ENCODE measurements at regions not wholly inside any gene's neighbourhood (a gene's known extent, or its start where the extent isn't known, plus 50 kb on each side); places are given as distances from the start of the nearest gene placed in this dataset.

DNA sequence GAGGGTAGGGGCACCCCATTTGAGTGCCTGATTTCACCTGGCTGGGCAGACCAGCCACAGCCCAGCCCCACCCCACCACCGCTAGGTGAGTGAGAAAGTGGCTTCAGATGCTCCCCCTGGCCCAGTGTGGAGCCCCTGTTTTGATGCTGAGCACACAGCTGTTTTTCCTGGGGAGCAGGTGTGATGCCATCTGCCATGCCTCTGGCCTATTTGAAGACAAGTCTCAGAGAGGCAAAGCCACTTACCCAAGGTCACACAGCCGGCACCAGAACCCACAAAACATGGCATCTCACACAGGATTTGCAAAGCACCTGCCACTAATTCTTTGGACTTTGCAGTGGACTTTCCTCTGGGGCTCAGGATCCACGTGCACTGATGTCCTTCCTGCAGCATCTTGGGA, 131.3 kb downstream of the INHBB start:
- DNase-seq (ENCODE audit: low read depth) = no peak

- no peak for DNase-seq (ENCODE audit: low read depth)
Measured at GRCh38 chr2:120477831-120478481, 132.0 kb downstream of the INHBB start.

DNA sequence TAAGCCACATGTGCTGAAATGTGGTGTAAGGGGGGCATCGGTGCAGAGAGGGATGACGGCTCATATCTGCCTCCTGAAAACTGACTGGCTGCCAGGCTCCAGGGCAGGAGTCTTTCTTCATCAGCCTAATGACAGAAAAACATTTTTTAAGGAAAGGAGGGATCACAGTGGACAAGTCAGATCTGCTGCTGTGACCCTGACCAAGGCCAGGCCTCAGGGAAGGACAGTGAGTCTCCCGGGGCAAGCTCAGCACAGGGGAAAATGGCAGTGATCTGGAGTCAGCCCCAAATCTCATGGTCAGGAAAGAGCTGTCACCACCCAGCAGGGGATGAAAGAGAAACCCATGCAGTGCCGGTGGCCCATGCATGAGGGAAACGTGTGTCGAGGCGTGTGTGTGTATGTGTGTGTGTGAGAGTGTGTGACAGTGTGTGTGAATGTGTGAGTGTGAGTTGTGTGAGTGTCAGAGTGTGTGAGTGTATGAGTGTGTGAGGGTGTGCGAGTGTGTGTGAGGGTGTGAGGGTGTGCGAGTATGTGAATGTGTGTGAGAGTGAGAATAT, 134.5 kb downstream of the INHBB start:
- no peak for DNase-seq (ENCODE audit: low read depth)

GRCh38 chr2:120480903-120481445, 135.0 kb downstream of the INHBB start:
- no peak for DNase-seq (ENCODE audit: low read depth)

GRCh38 chr2:120481446-120482194, 135.7 kb downstream of the INHBB start:
- no peak for DNase-seq (ENCODE audit: low read depth)

DNA sequence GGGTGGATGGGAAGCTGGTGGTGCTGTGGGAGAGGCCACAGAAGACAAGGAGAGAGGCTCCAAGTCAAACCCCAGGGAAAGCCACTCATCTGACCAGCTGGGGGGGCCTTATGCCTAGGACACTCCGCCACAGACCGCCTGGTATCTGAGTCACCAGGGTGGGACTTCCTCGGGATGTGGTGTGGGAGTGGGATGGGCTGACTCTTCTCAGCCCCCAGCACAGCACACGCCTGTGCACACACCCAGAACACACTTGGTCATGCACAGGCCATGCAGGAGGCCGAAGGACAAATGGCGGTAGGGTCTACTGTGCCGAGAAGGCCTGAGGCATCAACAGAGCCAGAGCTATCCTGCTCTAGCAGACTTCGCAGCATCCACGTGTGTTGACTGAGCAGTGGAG, 136.4 kb downstream of the INHBB start:
- no peak for DNase-seq (ENCODE audit: low read depth)

GRCh38 chr2:120483355-120483754, 137.4 kb downstream of the INHBB start:
- DNase-seq (ENCODE audit: low read depth) = no peak

GRCh38 chr2:120485096-120485495, 139.2 kb downstream of the INHBB start:
- no peak for DNase-seq (ENCODE audit: low read depth)

DNA sequence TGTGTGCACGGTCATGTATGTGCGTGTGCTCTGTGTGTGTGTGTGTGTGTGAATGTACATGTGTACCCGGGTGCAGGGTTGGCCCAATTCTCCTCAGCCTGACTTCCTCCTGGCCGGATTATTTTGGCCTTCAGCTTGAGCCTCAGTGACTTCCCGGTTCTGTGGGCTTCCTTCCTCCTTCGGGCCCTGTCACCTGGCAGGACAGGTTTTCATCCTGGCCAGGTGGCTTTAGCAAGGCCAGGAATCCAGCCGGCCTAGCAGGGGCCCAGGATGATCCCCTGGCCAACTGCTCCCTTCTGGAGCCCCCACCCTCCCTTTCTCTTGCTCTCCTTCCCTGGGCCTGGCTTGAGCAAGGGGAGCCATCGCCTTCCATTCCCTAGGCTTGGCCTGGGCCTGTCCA, 140.5 kb downstream of the INHBB start:
- no peak for DNase-seq (ENCODE audit: low read depth)

DNA sequence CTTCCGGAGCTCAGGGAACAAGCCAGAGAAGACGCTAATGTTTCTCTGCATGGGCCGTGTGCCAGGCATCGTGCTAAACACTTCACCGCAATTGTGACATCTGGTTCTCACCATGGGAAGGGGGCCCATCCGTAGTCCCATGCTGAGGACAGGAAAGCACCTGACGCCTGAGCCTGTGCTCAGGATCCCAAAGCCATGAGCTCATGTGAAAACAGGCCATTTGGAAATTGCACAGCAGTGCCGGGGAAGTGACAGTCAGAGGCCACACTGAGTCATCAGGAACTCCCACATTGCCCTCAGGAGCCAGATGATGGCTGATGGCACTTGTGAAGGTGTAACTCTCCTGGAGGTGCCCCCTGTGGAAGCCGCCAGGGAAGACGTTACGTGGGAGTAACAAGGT, 141.0 kb downstream of the INHBB start:
- DNase-seq (ENCODE audit: low read depth) = no peak

- no peak for DNase-seq (ENCODE audit: low read depth)
Measured at GRCh38 chr2:120488531-120488930, 142.6 kb downstream of the INHBB start.

DNA sequence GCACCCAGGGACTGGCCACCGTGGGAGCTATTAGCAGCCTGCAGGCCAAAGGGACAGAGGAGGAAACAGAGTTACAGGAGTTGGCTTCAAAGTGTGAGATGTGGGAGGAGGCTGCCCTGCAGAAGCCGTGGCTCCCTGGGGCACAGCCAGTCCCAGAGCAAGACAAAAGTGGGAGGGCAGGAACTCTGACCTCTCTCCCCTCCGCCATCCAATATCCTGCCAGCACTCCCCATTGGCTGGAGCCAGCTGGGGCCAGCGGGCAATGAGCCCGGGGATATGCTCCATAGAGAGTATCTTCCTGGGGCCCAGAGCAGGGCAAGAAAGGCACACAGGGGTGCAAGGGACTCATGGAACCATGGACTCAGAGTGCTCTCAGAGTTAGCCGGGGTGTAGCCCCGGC, 143.1 kb downstream of the INHBB start:
- no peak for DNase-seq (ENCODE audit: low read depth)

DNA sequence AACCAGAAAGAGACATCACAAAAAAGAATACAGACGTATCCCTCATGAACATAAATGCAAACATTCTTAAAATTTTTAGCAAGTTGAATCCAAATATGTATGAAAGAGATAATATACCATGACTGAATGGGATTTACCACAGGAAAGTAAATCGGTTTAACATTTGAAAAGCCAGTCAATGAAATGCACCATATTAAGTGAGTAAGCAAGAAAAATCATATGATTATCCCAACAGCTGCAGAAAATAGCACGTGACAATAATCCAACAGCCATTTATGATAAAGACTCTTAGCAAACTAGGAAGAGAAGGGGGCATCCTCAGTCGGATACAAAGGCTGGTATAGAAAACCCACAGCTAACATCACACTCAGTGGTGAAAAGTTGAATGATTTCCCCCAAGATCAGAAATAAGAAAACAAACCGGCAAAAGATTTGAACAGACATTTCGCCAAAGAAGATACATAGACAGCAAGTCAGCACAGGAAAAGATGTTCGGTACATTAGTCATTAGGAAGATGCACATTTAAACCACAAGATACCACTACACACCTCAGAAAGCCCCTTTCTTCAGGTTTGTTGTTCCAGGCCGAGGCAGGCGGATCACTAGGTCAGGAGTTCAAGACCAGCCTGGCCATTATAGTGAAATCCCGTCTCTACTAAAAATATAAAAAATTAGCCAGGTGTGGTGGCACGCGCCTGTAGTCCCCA, 144.3 kb downstream of the INHBB start:
- DNase-seq (ENCODE audit: low read depth) = no peak

DNA sequence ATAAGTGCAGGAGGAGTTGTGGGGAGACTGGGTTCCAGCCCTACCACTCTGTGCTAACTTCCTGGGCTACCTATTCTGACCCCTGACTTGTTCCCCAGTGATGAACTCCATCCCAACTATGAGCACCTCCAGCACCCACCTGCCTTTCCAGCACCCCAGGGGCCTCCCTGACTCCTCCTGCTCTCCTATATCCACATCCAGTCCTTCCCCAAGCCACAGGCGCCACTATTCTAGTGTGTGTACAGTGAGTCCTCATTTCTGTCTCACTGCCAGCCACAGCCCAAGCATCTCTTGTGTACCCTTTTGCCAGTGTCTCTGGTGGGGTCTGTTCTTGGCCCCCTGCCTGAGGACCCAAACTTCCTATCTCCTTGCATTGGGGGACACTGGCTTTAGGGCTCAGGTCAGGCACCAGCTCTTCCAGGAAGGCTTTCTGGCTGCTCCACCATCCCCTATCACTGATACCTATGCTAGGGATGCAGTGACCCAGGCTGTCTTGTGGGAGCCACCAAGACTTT, 145.2 kb downstream of the INHBB start:
- no peak for DNase-seq (ENCODE audit: low read depth)

- no peak for DNase-seq (ENCODE audit: low read depth)
Measured at GRCh38 chr2:120493231-120493630, 147.3 kb downstream of the INHBB start.

DNA sequence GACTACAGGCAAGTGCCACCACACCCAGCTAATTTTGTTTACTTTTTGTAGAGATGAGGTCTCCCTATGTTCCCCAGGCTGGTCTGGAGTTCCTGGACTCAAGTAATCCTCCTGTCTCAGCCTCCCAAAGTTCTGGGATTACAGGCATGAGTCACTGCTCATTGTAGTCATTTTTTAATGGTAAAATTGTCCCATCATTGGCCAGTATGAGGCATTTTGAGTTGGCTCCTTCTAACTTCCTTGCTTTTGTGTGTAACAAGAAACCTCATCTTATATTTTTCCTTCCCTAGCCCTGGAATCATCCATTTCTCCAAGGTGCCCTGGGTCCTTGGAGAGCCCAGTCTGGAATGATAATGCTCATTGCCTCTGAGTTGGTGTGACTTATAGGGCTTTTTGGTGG, 148.5 kb downstream of the INHBB start:
- no peak for DNase-seq (ENCODE audit: low read depth)

DNA sequence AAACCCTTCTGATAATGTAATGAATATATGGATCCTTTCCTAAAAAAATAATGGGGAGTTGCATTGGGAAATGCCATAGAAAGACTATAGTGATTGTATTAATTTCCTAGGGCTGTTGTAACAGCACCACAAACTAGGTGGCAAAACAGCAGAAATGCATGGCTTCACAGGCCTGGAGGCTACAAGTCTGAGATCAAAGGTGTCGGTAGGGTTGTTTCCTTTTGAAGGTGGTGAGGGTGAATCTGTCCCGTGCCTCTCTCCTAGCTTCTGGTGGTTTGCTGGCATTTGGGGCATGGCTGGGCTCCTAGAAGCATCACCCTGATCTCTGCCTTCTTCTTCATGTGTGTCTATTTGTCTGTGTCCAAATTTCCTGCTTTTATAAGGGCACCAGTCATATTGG, 149.7 kb downstream of the INHBB start:
- DNase-seq (ENCODE audit: low read depth) = no peak

DNA sequence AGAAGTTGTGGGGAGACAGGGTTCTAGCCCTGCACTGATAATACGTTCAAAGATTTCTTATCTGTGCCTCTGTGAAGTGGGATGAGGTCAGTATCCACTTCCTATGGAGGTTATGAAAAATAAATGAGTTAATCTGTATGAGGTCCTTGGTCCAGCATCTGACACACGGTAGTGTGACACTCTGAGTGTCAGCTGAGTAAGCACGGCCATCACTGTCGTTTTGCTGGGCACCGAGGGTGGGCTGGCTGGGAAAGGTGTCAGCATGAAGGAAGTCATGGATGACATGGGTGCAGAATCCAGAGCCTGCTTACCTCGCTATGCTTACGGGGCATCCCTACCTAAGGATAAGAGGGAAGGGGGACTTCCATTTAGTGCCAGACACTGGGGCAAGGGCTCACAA, 150.3 kb downstream of the INHBB start:
- DNase-seq (ENCODE audit: low read depth) = no peak

- no peak for DNase-seq (ENCODE audit: low read depth)
Measured at GRCh38 chr2:120496759-120497158, 150.8 kb downstream of the INHBB start.

- DNase-seq (ENCODE audit: low read depth) = no peak
Measured at GRCh38 chr2:120497261-120497977, 151.5 kb downstream of the INHBB start.

DNA sequence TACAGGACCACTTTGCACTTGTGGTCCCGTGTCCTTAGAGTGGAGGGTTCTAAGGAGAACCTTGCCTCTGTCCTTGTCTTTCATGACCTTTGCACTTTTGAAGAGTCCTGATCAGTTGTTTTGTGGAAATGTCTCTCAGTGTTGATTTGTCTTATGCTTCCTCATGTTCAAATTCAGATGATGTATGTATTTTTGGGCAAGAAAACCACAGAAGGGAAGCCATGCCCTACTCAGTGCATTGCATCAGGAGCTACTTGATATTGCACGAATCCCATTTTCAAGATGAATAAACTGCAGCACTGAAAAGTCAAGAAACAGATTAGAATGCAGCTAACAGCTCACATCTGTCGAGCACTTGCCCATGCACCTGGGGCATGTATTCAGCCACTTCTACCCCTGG, 152.2 kb downstream of the INHBB start:
- no peak for DNase-seq (ENCODE audit: low read depth)

Measured in amniotic epithelial cell (primary cell).